ENCODE measurements at regions not wholly inside any gene's neighbourhood (a gene's known extent, or its start where the extent isn't known, plus 50 kb on each side); places are given as distances from the start of the nearest gene placed in this dataset.

- no peak for DNase-seq
- no peak for ATAC-seq
- H3K4me1 Mint-ChIP-seq: no peaks in the 10 kb centered on the region
- H3K27me3 Mint-ChIP-seq: no peaks in the 10 kb centered on the region
- H3K36me3 Mint-ChIP-seq (ENCODE audit: low read depth): no peaks in the 10 kb centered on the region
- no peak overlapping the region for H3K4me3 Mint-ChIP-seq
- H3K27ac Mint-ChIP-seq: no peak overlapping the region
- H3K9me3 ChIP-seq (ENCODE audit: control insufficient read depth, low read length, poor library complexity, severe bottlenecking): no peaks in the 10 kb centered on the region
Observed at GRCh38 chr7:34236839-34237492, 331.6 kb downstream of the BMPER start.

GRCh38 chr7:34237493-34237849, 332.1 kb downstream of the BMPER start:
- no peak for DNase-seq
- H3K9me3 ChIP-seq (ENCODE audit: control insufficient read depth, low read length, poor library complexity, severe bottlenecking): no peaks in the 10 kb centered on the region
- H3K27me3 Mint-ChIP-seq: no peaks in the 10 kb centered on the region
- H3K36me3 Mint-ChIP-seq (ENCODE audit: low read depth): no peaks in the 10 kb centered on the region
- H3K27ac Mint-ChIP-seq: no peak overlapping the region
- ATAC-seq: no peak
- no peaks in the 10 kb centered on the region for H3K4me1 Mint-ChIP-seq
- no peak overlapping the region for H3K4me3 Mint-ChIP-seq

- Mint-ChIP-seq H3K4me1 (no peaks in the 10 kb centered on the region), H3K4me3 (no peak overlapping the region), H3K27me3 (no peaks in the 10 kb centered on the region), H3K27ac (no peak overlapping the region), H3K36me3 (ENCODE audit: low read depth) (no peaks in the 10 kb centered on the region)
- ATAC-seq (no peak), DNase-seq (no peak)
- H3K9me3 ChIP-seq (ENCODE audit: control insufficient read depth, low read length, poor library complexity, severe bottlenecking): no peaks in the 10 kb centered on the region
Observed at GRCh38 chr7:34240417-34240816, 335.1 kb downstream of the BMPER start.

- Mint-ChIP-seq H3K4me3 (no peak overlapping the region), H3K36me3 (ENCODE audit: low read depth) (no peaks in the 10 kb centered on the region), H3K27me3 (no peaks in the 10 kb centered on the region), H3K4me1 (no peaks in the 10 kb centered on the region), H3K27ac (no peak overlapping the region)
- ATAC-seq: no peak
- no peak for DNase-seq
- H3K9me3 ChIP-seq (ENCODE audit: control insufficient read depth, low read length, poor library complexity, severe bottlenecking): no peaks in the 10 kb centered on the region
Observed at GRCh38 chr7:34242391-34242790, 337.1 kb downstream of the BMPER start.

- Mint-ChIP-seq H3K27ac (no peak overlapping the region), H3K27me3 (no peaks in the 10 kb centered on the region), H3K36me3 (ENCODE audit: low read depth) (no peaks in the 10 kb centered on the region), H3K4me3 (no peak overlapping the region), H3K4me1 (no peaks in the 10 kb centered on the region)
- ATAC-seq (no peak), DNase-seq (no peak)
- H3K9me3 ChIP-seq (ENCODE audit: control insufficient read depth, low read length, poor library complexity, severe bottlenecking): no peaks in the 10 kb centered on the region
Observed at GRCh38 chr7:34245246-34245645, 339.9 kb downstream of the BMPER start.

GRCh38 chr7:34247468-34247867, 342.1 kb downstream of the BMPER start:
- Mint-ChIP-seq H3K4me3 (no peak overlapping the region), H3K36me3 (ENCODE audit: low read depth) (no peaks in the 10 kb centered on the region), H3K27ac (no peak overlapping the region), H3K27me3 (no peaks in the 10 kb centered on the region), H3K4me1 (no peaks in the 10 kb centered on the region)
- H3K9me3 ChIP-seq (ENCODE audit: control insufficient read depth, low read length, poor library complexity, severe bottlenecking): no peaks in the 10 kb centered on the region
- no peak for ATAC-seq
- no peak for DNase-seq

- no peak for DNase-seq
- H3K27me3 Mint-ChIP-seq: no peaks in the 10 kb centered on the region
- no peak for ATAC-seq
- H3K4me3 Mint-ChIP-seq: no peak overlapping the region
- H3K27ac Mint-ChIP-seq: no peak overlapping the region
- no peaks in the 10 kb centered on the region for H3K4me1 Mint-ChIP-seq
- H3K9me3 ChIP-seq (ENCODE audit: control insufficient read depth, low read length, poor library complexity, severe bottlenecking): no peaks in the 10 kb centered on the region
- no peaks in the 10 kb centered on the region for H3K36me3 Mint-ChIP-seq (ENCODE audit: low read depth)
Observed at GRCh38 chr7:34249192-34249591, 343.9 kb downstream of the BMPER start.

- ATAC-seq (no peak), DNase-seq (no peak)
- Mint-ChIP-seq H3K4me3 (no peak overlapping the region), H3K27me3 (no peaks in the 10 kb centered on the region), H3K36me3 (ENCODE audit: low read depth) (no peaks in the 10 kb centered on the region), H3K27ac (no peak overlapping the region), H3K4me1 (no peaks in the 10 kb centered on the region)
- H3K9me3 ChIP-seq (ENCODE audit: control insufficient read depth, low read length, poor library complexity, severe bottlenecking): no peaks in the 10 kb centered on the region
Observed at GRCh38 chr7:34260279-34260678, 354.9 kb downstream of the BMPER start.

- no peak for ATAC-seq
- no peak overlapping the region for H3K4me3 Mint-ChIP-seq
Observed at GRCh38 chr7:34263168-34263567, 357.8 kb downstream of the BMPER start.

GRCh38 chr7:34269084-34269483, 363.7 kb downstream of the BMPER start:
- H3K9me3 ChIP-seq (ENCODE audit: control insufficient read depth, low read length, poor library complexity, severe bottlenecking): no peaks in the 10 kb centered on the region
- H3K4me1 Mint-ChIP-seq: no peaks in the 10 kb centered on the region
- DNase-seq (no peak), ATAC-seq (no peak)
- H3K4me3 Mint-ChIP-seq: no peak overlapping the region
- no peak overlapping the region for H3K27ac Mint-ChIP-seq
- no peaks in the 10 kb centered on the region for H3K27me3 Mint-ChIP-seq
- H3K36me3 Mint-ChIP-seq (ENCODE audit: low read depth): no peaks in the 10 kb centered on the region

More at GRCh38 chr7:34263168-34263567, 357.8 kb downstream of the BMPER start:
- Mint-ChIP-seq H3K27ac (no peak overlapping the region), H3K27me3 (no peaks in the 10 kb centered on the region), H3K4me1 (no peaks in the 10 kb centered on the region), H3K36me3 (ENCODE audit: low read depth) (no peaks in the 10 kb centered on the region)
- H3K9me3 ChIP-seq (ENCODE audit: control insufficient read depth, low read length, poor library complexity, severe bottlenecking): no peaks in the 10 kb centered on the region
- DNase-seq: no peak

- Mint-ChIP-seq H3K27ac (no peak overlapping the region), H3K4me1 (no peaks in the 10 kb centered on the region), H3K4me3 (no peak overlapping the region), H3K36me3 (ENCODE audit: low read depth) (no peaks in the 10 kb centered on the region), H3K27me3 (no peaks in the 10 kb centered on the region)
- no peaks in the 10 kb centered on the region for H3K9me3 ChIP-seq (ENCODE audit: control insufficient read depth, low read length, poor library complexity, severe bottlenecking)
- DNase-seq (no peak), ATAC-seq (no peak)
Observed at GRCh38 chr7:34275624-34276023, 370.3 kb downstream of the BMPER start.

GRCh38 chr7:34277016-34277802, 371.9 kb downstream of the BMPER start:
- no peak overlapping the region for H3K4me3 Mint-ChIP-seq
- ATAC-seq (no peak), DNase-seq (no peak)
- H3K27ac Mint-ChIP-seq: no peak overlapping the region
- no peaks in the 10 kb centered on the region for H3K36me3 Mint-ChIP-seq (ENCODE audit: low read depth)
- no peaks in the 10 kb centered on the region for H3K27me3 Mint-ChIP-seq
- no peaks in the 10 kb centered on the region for H3K9me3 ChIP-seq (ENCODE audit: control insufficient read depth, low read length, poor library complexity, severe bottlenecking)
- H3K4me1 Mint-ChIP-seq: no peaks in the 10 kb centered on the region

GRCh38 chr7:34277803-34278199, 372.5 kb downstream of the BMPER start:
- Mint-ChIP-seq H3K4me3 (no peak overlapping the region), H3K36me3 (ENCODE audit: low read depth) (no peaks in the 10 kb centered on the region), H3K4me1 (no peaks in the 10 kb centered on the region), H3K27ac (no peak overlapping the region), H3K27me3 (no peaks in the 10 kb centered on the region)
- H3K9me3 ChIP-seq (ENCODE audit: control insufficient read depth, low read length, poor library complexity, severe bottlenecking): no peaks in the 10 kb centered on the region
- DNase-seq: no peak
- ATAC-seq: no peak

GRCh38 chr7:34281260-34281659, 375.9 kb downstream of the BMPER start:
- H3K27me3 Mint-ChIP-seq: no peaks in the 10 kb centered on the region
- no peak overlapping the region for H3K27ac Mint-ChIP-seq
- ATAC-seq (no peak), DNase-seq (no peak)
- H3K4me1 Mint-ChIP-seq: no peaks in the 10 kb centered on the region
- H3K4me3 Mint-ChIP-seq: no peak overlapping the region
- H3K9me3 ChIP-seq (ENCODE audit: control insufficient read depth, low read length, poor library complexity, severe bottlenecking): no peaks in the 10 kb centered on the region
- H3K36me3 Mint-ChIP-seq (ENCODE audit: low read depth): no peaks in the 10 kb centered on the region
